GM23338 (cell line): ENCODE measurements at regions not wholly inside any gene's neighbourhood (a gene's known extent, or its start where the extent isn't known, plus 50 kb on each side); places are given as distances from the start of the nearest gene placed in this dataset.
"Not testable (repeated sequence)": the region's sequence is repeated elsewhere in the genome, so short reads cannot be mapped to it uniquely, and the experiment has no call there.

ENCODE experiments used
- ATAC-seq: fragments of 200-7000 bp; cut with Tn5 transposase; 3 replicates; pipeline ENCODE4 v1.9.1; 2020
- DNase-seq: peaks from one replicate; pipeline ENCODE4 v3.0.0-alpha.2; 2015; ENCODE audit warnings: low spot score
- H2AFZ ChIP-seq: fragments of 200-600 bp; sonication (generic); 2 replicates; pipeline ENCODE4 v1.8.0; 2016; ENCODE audit warnings: antibody characterized with exemption, mild to moderate bottlenecking, moderate library complexity
- H3F3A ChIP-seq: fragments of 200-600 bp; sonication (generic); replicated peaks from 2 replicates; pipeline ENCODE4 v1.8.0; 2017; ENCODE audit warnings: antibody characterized with exemption, mixed run types, low read depth
- H3K27ac ChIP-seq: fragments of 200-600 bp; sonication (generic); 2 replicates; pipeline ENCODE4 v1.6.1; 2016; ENCODE audit warnings: low read depth
- H3K27me3 ChIP-seq: fragments of 200-600 bp; sonication (generic); 2 replicates; pipeline ENCODE4 v1.8.0; 2016; ENCODE audit warnings: mild to moderate bottlenecking, mixed run types, moderate library complexity; ENCODE audit not compliant: insufficient read depth
- H3K36me3 ChIP-seq: fragments of 200-600 bp; sonication (generic); 2 replicates; pipeline ENCODE4 v1.8.0; 2016; ENCODE audit warnings: mild to moderate bottlenecking; ENCODE audit not compliant: insufficient read depth
- H3K4me1 ChIP-seq: fragments of 200-600 bp; sonication (generic); 2 replicates; pipeline ENCODE4 v1.8.0; 2016; ENCODE audit warnings: mild to moderate bottlenecking, moderate library complexity; ENCODE audit not compliant: insufficient read depth
- H3K4me2 ChIP-seq: fragments of 200-600 bp; sonication (generic); 2 replicates; pipeline ENCODE4 v1.7.1; 2017; ENCODE audit warnings: mixed run types
- H3K4me3 ChIP-seq: fragments of 200-600 bp; sonication (generic); 2 replicates; pipeline ENCODE4 v1.6.1; 2016; ENCODE audit warnings: mixed run types
- H3K79me2 ChIP-seq: fragments of 200-600 bp; sonication (generic); replicated peaks from 2 replicates; pipeline ENCODE4 v1.8.0; 2017; ENCODE audit warnings: mild to moderate bottlenecking; ENCODE audit not compliant: insufficient read depth
- H3K9me2 ChIP-seq: fragments of 200-600 bp; sonication (generic); 2 replicates; pipeline ENCODE4 v1.8.0; 2017; ENCODE audit not compliant: insufficient read depth
- H4K20me1 ChIP-seq: fragments of 200-600 bp; sonication (generic); replicated peaks from 2 replicates; pipeline ENCODE4 v1.8.0; 2017; ENCODE audit warnings: mild to moderate bottlenecking; ENCODE audit not compliant: insufficient read depth
- H3K27ac Mint-ChIP-seq: 2 replicates; pipeline ENCODE4 v1.8.0; 2020; ENCODE audit warnings: inconsistent platforms, mild to moderate bottlenecking, moderate library complexity, mixed read lengths
- H3K27me3 Mint-ChIP-seq: 3 replicates; pipeline ENCODE4 v1.8.0; 2022; ENCODE audit warnings: low read depth, mild to moderate bottlenecking, moderate library complexity, mixed read lengths, inconsistent platforms; ENCODE audit not compliant: insufficient read depth, poor library complexity
- H3K36me3 Mint-ChIP-seq: 3 replicates; pipeline ENCODE4 v1.8.0; 2021; ENCODE audit warnings: low read depth, mild to moderate bottlenecking, inconsistent platforms, moderate library complexity, mixed read lengths
- H3K4me1 Mint-ChIP-seq: 3 replicates; pipeline ENCODE4 v1.8.0; 2020; ENCODE audit warnings: mild to moderate bottlenecking, inconsistent platforms, mixed read lengths
- H3K4me3 Mint-ChIP-seq: 3 replicates; pipeline ENCODE4 v1.8.0; 2021; ENCODE audit warnings: moderate library complexity, mild to moderate bottlenecking, inconsistent platforms, mixed read lengths
- H3K9me3 Mint-ChIP-seq: 3 replicates; pipeline ENCODE4 v1.8.0; 2020; ENCODE audit warnings: moderate library complexity, mild to moderate bottlenecking, inconsistent platforms, mixed read lengths
- CREB1 ChIP-seq: fragments of 250-450 bp; sonication (Bioruptor Pico); IDR thresholded peaks from 2 replicates; pipeline ENCODE4 v1.5.0; 2020; ENCODE audit warnings: low read depth, mild to moderate bottlenecking, moderate library complexity
- EZH2 ChIP-seq: fragments of 200-600 bp; sonication (generic); IDR thresholded peaks from one replicate; pipeline ENCODE4 v1.8.0; 2017; ENCODE audit warnings: antibody characterized with exemption, mild to moderate bottlenecking, low read depth; ENCODE audit not compliant: unreplicated experiment
- POLR2AphosphoS5 ChIP-seq: IDR thresholded peaks from 2 replicates; pipeline ENCODE4 v1.6.1; 2016; ENCODE audit warnings: antibody characterized with exemption, low read depth
- REST ChIP-seq: IDR thresholded peaks from one replicate; pipeline ENCODE4 v1.6.1; 2018; ENCODE audit warnings: antibody characterized with exemption; ENCODE audit not compliant: unreplicated experiment
- STAT1 ChIP-seq: IDR thresholded peaks from one replicate; pipeline ENCODE4 v1.6.1; 2016; ENCODE audit warnings: antibody characterized with exemption; ENCODE audit not compliant: unreplicated experiment
- ZNF114 ChIP-seq: fragments of 250-450 bp; sonication (Bioruptor Pico); IDR thresholded peaks from 2 replicates; pipeline ENCODE4 v1.5.0; 2020; ENCODE audit warnings: mild to moderate bottlenecking, moderate library complexity
- ZNF331 ChIP-seq: fragments of 250-450 bp; sonication (Bioruptor Pico); IDR thresholded peaks from 2 replicates; pipeline ENCODE4 v1.5.0; 2020; ENCODE audit warnings: low read depth, mild to moderate bottlenecking, moderate library complexity
- ZNF462 ChIP-seq: fragments of 250-450 bp; sonication (Bioruptor Pico); IDR thresholded peaks from 2 replicates; pipeline ENCODE4 v1.5.0; 2020; ENCODE audit warnings: mild to moderate bottlenecking, moderate library complexity

GRCh38 chr4:119955256-119955655 lies 111.4 kb downstream of the MAD2L1 start (continued):
- TF ChIP-seq ZNF462 (CRISPR knock-in tag) (no peak), CREB1 (CRISPR knock-in tag) (no peak), ZNF114 (CRISPR knock-in tag) (no peak), POLR2AphosphoS5 (no peak), STAT1 (no peak)

- not testable (repeated sequence) for H2AFZ ChIP-seq, ATAC-seq, H4K20me1 ChIP-seq, H3F3A ChIP-seq, H3K36me3 ChIP-seq, H3K27ac ChIP-seq, H3K79me2 ChIP-seq, H3K9me3 Mint-ChIP-seq, H3K9me2 ChIP-seq, DNase-seq, H3K27me3 Mint-ChIP-seq, H3K27ac Mint-ChIP-seq, H3K27me3 ChIP-seq, H3K36me3 Mint-ChIP-seq, H3K4me1 ChIP-seq, H3K4me1 Mint-ChIP-seq
- Histone ChIP-seq H3K4me3 (peak overlapping the region; percentile 2; the same call in 1 of the 2 replicates), H3K4me2 (peak overlapping the region; percentile 52)
- peak overlapping the region; percentile 12; the same call in 1 of the 3 replicates for H3K4me3 Mint-ChIP-seq
These were observed 112.2 kb downstream of the MAD2L1 start for GRCh38 chr4:119954487-119954886.

- no peaks in the 10 kb centered on the region for H3K9me3 Mint-ChIP-seq
- TF ChIP-seq CREB1 (CRISPR knock-in tag) (no peak), REST (no peak), ZNF331 (CRISPR knock-in tag) (no peak), EZH2 (no peak), POLR2AphosphoS5 (no peak)
These were observed 120.3 kb downstream of the MAD2L1 start for GRCh38 chr4:119946359-119946758.

More at GRCh38 chr4:119946359-119946758, 120.3 kb downstream of the MAD2L1 start:
- Histone ChIP-seq H3K4me3 (no peak overlapping the region), H3F3A (no peaks in the 10 kb centered on the region), H3K27ac (no peak overlapping the region), H3K4me2 (no peak overlapping the region), H3K79me2 (no peaks in the 10 kb centered on the region), H3K9me2 (no peaks in the 10 kb centered on the region), H2AFZ (no peak overlapping the region), H4K20me1 (no peaks in the 10 kb centered on the region), H3K36me3 (no peaks in the 10 kb centered on the region), H3K27me3 (no peaks in the 10 kb centered on the region), H3K4me1 (no peaks in the 10 kb centered on the region)
- Mint-ChIP-seq H3K4me3 (no peak overlapping the region), H3K36me3 (no peaks in the 10 kb centered on the region), H3K4me1 (no peaks in the 10 kb centered on the region), H3K27ac (no peak overlapping the region), H3K27me3 (no peaks in the 10 kb centered on the region)
- DNase-seq (no peak), ATAC-seq (no peak)
